Caco-2 (cell line): ENCODE measurements at regions not wholly inside any gene's neighbourhood (a gene's known extent, or its start where the extent isn't known, plus 50 kb on each side); places are given as distances from the start of the nearest gene placed in this dataset.

Source experiments
- BruUV-seq: library from RNA; stranded (reverse); fragments of 400-500 nt; replicated peaks from 2 replicates; lab custom pipeline; 2021; lab: Mats Ljungman, UMichigan
- CTCF ChIA-PET: fragments of 300-600 bp; sonication (Branson Sonifier 250); formaldehyde crosslinking; loops from one replicate; lab custom pipeline; 2022; ENCODE audit warnings: antibody characterized with exemption; lab: Charles Lee
- POLR2A ChIA-PET: fragments of 300-600 bp; sonication (Branson Sonifier 250); formaldehyde crosslinking; loops from one replicate; lab custom pipeline; 2022; ENCODE audit warnings: antibody characterized with exemption; lab: Charles Lee
- DNase-seq, 2 experiments: peaks; one replicate each; pipeline versions ENCODE4 v3.0.0 to v3.0.0-alpha.2; 2020 to 2022
- H3K27me3 ChIP-seq: replicated peaks from 2 replicates; pipeline ENCODE4 v1.6.0; 2011; ENCODE audit warnings: low read length; ENCODE audit not compliant: control insufficient read depth, insufficient read depth
- H3K36me3 ChIP-seq: 2 replicates; pipeline ENCODE4 v1.5.1; 2011; ENCODE audit warnings: low read length; ENCODE audit not compliant: control insufficient read depth, insufficient read depth
- H3K4me1 ChIP-seq: fragments of 250-450 bp; sonication (Bioruptor Pico); 2 replicates; pipeline ENCODE4 v1.5.1; 2020; ENCODE audit warnings: mild to moderate bottlenecking
- H3K4me3 ChIP-seq: 2 replicates; pipeline ENCODE4 v1.5.1; 2011; ENCODE audit warnings: low read depth, mild to moderate bottlenecking, control low read depth, low read length
- H3K9me3 ChIP-seq: fragments of 250-450 bp; sonication (Bioruptor Pico); 2 replicates; pipeline ENCODE4 v1.5.1; 2020; ENCODE audit warnings: mild to moderate bottlenecking, moderate library complexity
- H3K27ac Mint-ChIP-seq: one replicate; pipeline ENCODE4 v1.8.0; 2022; ENCODE audit warnings: mixed read lengths; ENCODE audit not compliant: unreplicated experiment
- H3K27me3 Mint-ChIP-seq: one replicate; pipeline ENCODE4 v1.8.0; 2022; ENCODE audit warnings: mixed read lengths; ENCODE audit not compliant: insufficient read depth, unreplicated experiment
- H3K36me3 Mint-ChIP-seq: one replicate; pipeline ENCODE4 v1.8.0; 2022; ENCODE audit warnings: mild to moderate bottlenecking, mixed read lengths; ENCODE audit not compliant: insufficient read depth, unreplicated experiment
- H3K4me1 Mint-ChIP-seq: one replicate; pipeline ENCODE4 v1.8.0; 2022; ENCODE audit warnings: low read depth, mixed read lengths; ENCODE audit not compliant: unreplicated experiment
- H3K4me3 Mint-ChIP-seq: one replicate; pipeline ENCODE4 v1.8.0; 2022; ENCODE audit warnings: mild to moderate bottlenecking, moderate library complexity, mixed read lengths; ENCODE audit not compliant: unreplicated experiment
- H3K9me3 Mint-ChIP-seq: one replicate; pipeline ENCODE4 v1.8.0; 2022; ENCODE audit warnings: mixed read lengths; ENCODE audit not compliant: unreplicated experiment
- CTCF ChIP-seq, 2 experiments: fragments of 200-600 bp in 1 of 2; IDR thresholded peaks; 1 replicate in 1 of 2; 2 replicates in 1 of 2; pipeline versions ENCODE4 v1.5.1 to v1.8.0; 2011 to 2022; ENCODE audit warnings: antibody characterized with exemption in 1 of 2, control low read depth in 1 of 2, inconsistent platforms in 1 of 2, low read depth in 1 of 2, low read length in 1 of 2, mild to moderate bottlenecking in 1 of 2, moderate library complexity in 1 of 2; ENCODE audit not compliant: insufficient read depth in 1 of 2, severe bottlenecking in 1 of 2, unreplicated experiment in 1 of 2
- intact Hi-C: fragments of 100-400 bp; cut with micrococcal nuclease; formaldehyde crosslinking; loops from one replicate; pipeline ENCODE4 v1.10.0; 2022; ENCODE audit not compliant: unreplicated experiment

GRCh38 chr1:98073106-98073505 lies 152.3 kb upstream of the DPYD start:
- no peaks in the 10 kb centered on the region for H3K4me1 ChIP-seq
- no peaks in the 10 kb centered on the region for H3K36me3 ChIP-seq
- no peaks in the 10 kb centered on the region for H3K36me3 Mint-ChIP-seq
- DNase-seq = no peak
- intact Hi-C loops = no loop called here
- H3K27me3 Mint-ChIP-seq = no peaks in the 10 kb centered on the region
- H3K27ac Mint-ChIP-seq = no peak overlapping the region
- CTCF ChIA-PET = no interaction called here
- no peaks in the 10 kb centered on the region for H3K4me1 Mint-ChIP-seq
- no peak for TF ChIP-seq CTCF (IDR thresholded peaks at IDR 0.05; ENCODE audit: insufficient read depth in 1 of 2, low read depth in 1 of 2, low read length in 1 of 2, severe bottlenecking in 1 of 2, unreplicated experiment in 1 of 2)
- no peak overlapping the region for H3K4me3 Mint-ChIP-seq
- no peaks in the 10 kb centered on the region for H3K9me3 Mint-ChIP-seq
- POLR2A ChIA-PET = no interaction called here
- no peaks in the 10 kb centered on the region for H3K27me3 ChIP-seq
- no peak overlapping the region for H3K4me3 ChIP-seq
- no TSS peak for BruUV-seq
- no peaks in the 10 kb centered on the region for H3K9me3 ChIP-seq

- Mint-ChIP-seq H3K27ac (no peak overlapping the region), H3K27me3 (no peaks in the 10 kb centered on the region), H3K4me3 (no peak overlapping the region), H3K9me3 (no peaks in the 10 kb centered on the region), H3K36me3 (no peaks in the 10 kb centered on the region), H3K4me1 (no peaks in the 10 kb centered on the region)
- Histone ChIP-seq H3K27me3 (no peaks in the 10 kb centered on the region), H3K36me3 (no peaks in the 10 kb centered on the region), H3K4me1 (no peaks in the 10 kb centered on the region), H3K4me3 (no peak overlapping the region), H3K9me3 (no peaks in the 10 kb centered on the region)
- no TSS peak for BruUV-seq
- ChIA-PET CTCF (no interaction called here), POLR2A (no interaction called here)
- no peak for DNase-seq
- no peak for TF ChIP-seq CTCF (IDR thresholded peaks at IDR 0.05; ENCODE audit: insufficient read depth in 1 of 2, low read depth in 1 of 2, low read length in 1 of 2, severe bottlenecking in 1 of 2, unreplicated experiment in 1 of 2)
- intact Hi-C loops = no loop called here
These were observed 151.2 kb upstream of the DPYD start for GRCh38 chr1:98072047-98072446.

- Mint-ChIP-seq H3K4me3 (no peak overlapping the region), H3K27ac (no peak overlapping the region), H3K27me3 (no peaks in the 10 kb centered on the region), H3K9me3 (no peaks in the 10 kb centered on the region), H3K4me1 (no peaks in the 10 kb centered on the region), H3K36me3 (no peaks in the 10 kb centered on the region)
- intact Hi-C loops = no loop called here
- Histone ChIP-seq H3K9me3 (no peaks in the 10 kb centered on the region), H3K36me3 (no peaks in the 10 kb centered on the region), H3K4me1 (no peaks in the 10 kb centered on the region), H3K27me3 (no peaks in the 10 kb centered on the region), H3K4me3 (no peak overlapping the region)
- TF ChIP-seq CTCF (IDR thresholded peaks at IDR 0.05; ENCODE audit: insufficient read depth in 1 of 2, low read depth in 1 of 2, low read length in 1 of 2, severe bottlenecking in 1 of 2, unreplicated experiment in 1 of 2) = no peak
- CTCF ChIA-PET = no interaction called here
- POLR2A ChIA-PET = no interaction called here
- DNase-seq = no peak
- no TSS peak for BruUV-seq
These were observed 147.2 kb upstream of the DPYD start for GRCh38 chr1:98068016-98068415.
